GM12892 (cell line): ENCODE measurements at regions not wholly inside any gene's neighbourhood (a gene's known extent, or its start where the extent isn't known, plus 50 kb on each side); places are given as distances from the start of the nearest gene placed in this dataset.

ENCODE experiments used
- POLR2A ChIP-seq: IDR thresholded peaks from 2 replicates; pipeline ENCODE4 v1.6.1; 2011; ENCODE audit warnings: low read depth, low read length, control low read depth
- POLR2AphosphoS5 ChIP-seq: IDR thresholded peaks from 2 replicates; pipeline ENCODE4 v1.6.1; 2011; ENCODE audit warnings: low read depth, low read length, control low read depth
- TAF1 ChIP-seq: IDR thresholded peaks from 2 replicates; pipeline ENCODE4 v1.6.1; 2011; ENCODE audit warnings: low read depth, mild to moderate bottlenecking, control low read depth, low read length, borderline replicate concordance

DNA sequence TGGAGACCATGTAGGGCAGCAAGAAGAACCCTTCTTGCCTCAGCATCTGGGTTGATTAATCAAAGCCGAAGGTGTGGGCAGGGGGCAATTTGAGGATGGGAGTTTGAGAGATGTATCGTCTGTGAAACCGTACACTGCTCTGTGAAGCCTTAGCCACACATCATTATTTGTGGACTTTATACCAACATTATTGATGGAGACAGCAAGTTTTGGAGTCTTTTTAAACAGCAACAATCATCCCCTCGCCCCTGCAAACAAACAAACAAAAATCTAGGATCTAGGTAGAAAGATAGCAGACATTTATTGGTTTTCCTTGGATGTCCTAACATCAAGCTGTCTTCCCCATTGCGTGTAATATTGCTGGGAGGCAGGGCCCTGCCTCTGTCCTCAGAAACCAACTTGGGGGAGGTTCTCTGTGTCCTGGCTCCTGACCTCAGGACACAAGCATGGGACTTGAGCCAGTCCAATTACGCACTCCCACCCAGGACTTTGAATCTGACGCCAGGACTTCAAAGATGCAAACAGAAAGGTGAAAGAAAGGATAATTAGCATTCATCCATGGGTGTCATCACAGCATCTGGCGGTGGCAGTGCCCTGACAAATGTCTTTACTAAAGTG is 61.6 kb upstream of the PLET1 start:
- TF ChIP-seq POLR2A, result no peak
- no peak for TF ChIP-seq POLR2AphosphoS5
- no peak for TF ChIP-seq TAF1
